PFSK-1 (cell line): ENCODE measurements at regions not wholly inside any gene's neighbourhood (a gene's known extent, or its start where the extent isn't known, plus 50 kb on each side); places are given as distances from the start of the nearest gene placed in this dataset.

Source experiments
- FOXP2 ChIP-seq: optimal IDR thresholded peaks from 2 replicates; pipeline ENCODE3; 2011; ENCODE audit warnings: borderline replicate concordance, control low read depth, inconsistent platforms; ENCODE audit not compliant: insufficient read depth; ENCODE audit errors: extremely low read length, extremely low read depth
- POLR2AphosphoS5 ChIP-seq: IDR thresholded peaks from 2 replicates; pipeline ENCODE4 v1.6.1; 2012; ENCODE audit warnings: low read depth, mild to moderate bottlenecking, control low read depth, low read length, moderate library complexity
- SIN3A ChIP-seq: IDR thresholded peaks from 2 replicates; pipeline ENCODE4 v1.6.1; 2012; ENCODE audit warnings: mild to moderate bottlenecking, low read length, moderate library complexity, borderline replicate concordance; ENCODE audit not compliant: insufficient read depth

GRCh38 chr5:58362135-58362534 lies 97.8 kb downstream of the PLK2 start:
- TF ChIP-seq SIN3A: no peak
- no peak for TF ChIP-seq POLR2AphosphoS5
- TF ChIP-seq FOXP2: no peak
